Prostate gland (tissue), 2 donors: ENCODE measurements at regions not wholly inside any gene's neighbourhood (a gene's known extent, or its start where the extent isn't known, plus 50 kb on each side); places are given as distances from the start of the nearest gene placed in this dataset.

ENCODE experiments used
- POLR2AphosphoS5 ChIP-seq: sonication (generic); formaldehyde crosslinking; IDR thresholded peaks from one replicate; pipeline ENCODE4 v1.6.1; 2017; ENCODE audit warnings: antibody characterized with exemption
- TF ChIP-seq, protein P1 (sequence below), 4 experiments: fragments of 200-600 bp in 2 of 4; fragments of 450-650 bp in 2 of 4; sonication (generic) in 2 of 4; IDR thresholded peaks; 1 replicate in 3 of 4; 2 replicates in 1 of 4; pipeline ENCODE4 v1.5.1; 2016 to 2019; ENCODE audit warnings: antibody characterized with exemption in 4 of 4, mild to moderate bottlenecking in 2 of 4, moderate library complexity in 2 of 4

DNA sequence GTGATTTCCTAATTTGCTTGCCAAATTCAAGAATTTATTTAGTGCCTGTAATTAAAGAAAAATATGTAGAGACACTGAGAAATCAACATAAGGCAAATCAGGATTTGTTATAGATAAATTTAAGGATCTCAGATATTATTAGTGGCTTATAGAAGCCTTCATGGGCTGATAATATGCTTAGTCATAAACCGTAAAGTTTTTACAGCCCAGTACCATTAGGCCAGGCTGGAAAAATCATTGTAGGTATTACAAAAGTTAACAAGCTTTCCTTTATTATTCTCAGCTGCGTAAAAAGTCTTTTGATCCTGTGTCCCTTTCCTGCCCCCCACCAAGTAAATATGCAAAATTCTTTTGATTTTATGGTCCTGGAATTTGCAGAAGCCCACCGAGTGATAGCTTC, 58.2 kb downstream of the SLITRK6 start:
- TF ChIP-seq, protein P1, sequence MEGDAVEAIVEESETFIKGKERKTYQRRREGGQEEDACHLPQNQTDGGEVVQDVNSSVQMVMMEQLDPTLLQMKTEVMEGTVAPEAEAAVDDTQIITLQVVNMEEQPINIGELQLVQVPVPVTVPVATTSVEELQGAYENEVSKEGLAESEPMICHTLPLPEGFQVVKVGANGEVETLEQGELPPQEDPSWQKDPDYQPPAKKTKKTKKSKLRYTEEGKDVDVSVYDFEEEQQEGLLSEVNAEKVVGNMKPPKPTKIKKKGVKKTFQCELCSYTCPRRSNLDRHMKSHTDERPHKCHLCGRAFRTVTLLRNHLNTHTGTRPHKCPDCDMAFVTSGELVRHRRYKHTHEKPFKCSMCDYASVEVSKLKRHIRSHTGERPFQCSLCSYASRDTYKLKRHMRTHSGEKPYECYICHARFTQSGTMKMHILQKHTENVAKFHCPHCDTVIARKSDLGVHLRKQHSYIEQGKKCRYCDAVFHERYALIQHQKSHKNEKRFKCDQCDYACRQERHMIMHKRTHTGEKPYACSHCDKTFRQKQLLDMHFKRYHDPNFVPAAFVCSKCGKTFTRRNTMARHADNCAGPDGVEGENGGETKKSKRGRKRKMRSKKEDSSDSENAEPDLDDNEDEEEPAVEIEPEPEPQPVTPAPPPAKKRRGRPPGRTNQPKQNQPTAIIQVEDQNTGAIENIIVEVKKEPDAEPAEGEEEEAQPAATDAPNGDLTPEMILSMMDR (IDR thresholded peaks at IDR 0.05) = no peak
- no peak for TF ChIP-seq POLR2AphosphoS5
